ENCODE measurements at regions not wholly inside any gene's neighbourhood (a gene's known extent, or its start where the extent isn't known, plus 50 kb on each side); places are given as distances from the start of the nearest gene placed in this dataset.

DNA sequence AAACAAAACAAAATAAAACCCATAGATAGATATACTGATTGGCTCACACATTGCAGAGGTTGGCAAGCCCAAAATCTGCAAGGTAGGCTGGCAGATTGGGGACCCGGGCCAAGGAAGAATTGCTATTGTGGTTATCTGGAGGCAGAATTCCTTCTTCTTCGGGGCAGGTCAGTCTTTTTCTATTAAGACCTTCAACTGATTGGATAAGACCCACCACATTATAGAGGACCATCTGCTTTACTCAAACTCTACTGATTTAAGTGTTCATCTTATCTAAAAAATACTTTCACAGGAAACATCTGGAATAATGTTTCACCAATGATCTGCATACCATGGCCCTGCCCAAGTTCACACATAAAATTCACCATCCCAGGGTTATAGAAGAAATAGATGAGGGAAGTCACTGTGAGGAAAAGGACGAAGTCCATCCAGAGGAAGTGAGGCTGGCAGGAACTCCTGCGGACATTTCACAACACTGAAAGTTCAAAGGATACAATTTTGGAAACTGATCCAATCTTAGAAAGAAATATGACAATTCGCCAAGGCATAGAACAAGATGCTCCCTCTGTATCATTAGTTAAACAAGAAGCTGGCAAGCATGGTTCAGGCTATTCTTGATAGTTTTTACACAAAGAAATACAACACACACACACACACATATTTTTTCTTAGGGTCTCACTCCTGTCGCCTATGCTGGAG, 127.6 kb upstream of the MED13L start:
- DNase-seq: no peak

DNA sequence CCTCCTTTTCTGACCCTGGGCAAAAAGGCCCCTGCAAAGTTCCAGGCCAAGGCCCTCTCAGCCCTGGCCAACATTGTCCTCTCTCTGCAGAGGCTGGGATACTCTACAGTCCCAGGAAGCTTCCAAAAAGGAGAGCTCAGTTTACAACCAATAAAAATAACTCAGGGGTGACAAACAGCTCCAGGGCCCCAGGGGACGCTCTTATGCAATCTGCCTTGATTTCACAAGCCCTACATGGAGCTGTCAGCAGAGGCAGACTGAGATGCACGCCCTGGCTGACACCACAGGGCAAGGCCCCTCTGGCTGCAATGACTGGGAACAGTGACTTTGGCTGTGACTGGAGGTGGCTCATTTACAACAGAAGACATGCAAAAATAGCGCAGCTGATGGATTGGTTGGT, 129.0 kb upstream of the MED13L start:
- DNase-seq: no peak

DNA sequence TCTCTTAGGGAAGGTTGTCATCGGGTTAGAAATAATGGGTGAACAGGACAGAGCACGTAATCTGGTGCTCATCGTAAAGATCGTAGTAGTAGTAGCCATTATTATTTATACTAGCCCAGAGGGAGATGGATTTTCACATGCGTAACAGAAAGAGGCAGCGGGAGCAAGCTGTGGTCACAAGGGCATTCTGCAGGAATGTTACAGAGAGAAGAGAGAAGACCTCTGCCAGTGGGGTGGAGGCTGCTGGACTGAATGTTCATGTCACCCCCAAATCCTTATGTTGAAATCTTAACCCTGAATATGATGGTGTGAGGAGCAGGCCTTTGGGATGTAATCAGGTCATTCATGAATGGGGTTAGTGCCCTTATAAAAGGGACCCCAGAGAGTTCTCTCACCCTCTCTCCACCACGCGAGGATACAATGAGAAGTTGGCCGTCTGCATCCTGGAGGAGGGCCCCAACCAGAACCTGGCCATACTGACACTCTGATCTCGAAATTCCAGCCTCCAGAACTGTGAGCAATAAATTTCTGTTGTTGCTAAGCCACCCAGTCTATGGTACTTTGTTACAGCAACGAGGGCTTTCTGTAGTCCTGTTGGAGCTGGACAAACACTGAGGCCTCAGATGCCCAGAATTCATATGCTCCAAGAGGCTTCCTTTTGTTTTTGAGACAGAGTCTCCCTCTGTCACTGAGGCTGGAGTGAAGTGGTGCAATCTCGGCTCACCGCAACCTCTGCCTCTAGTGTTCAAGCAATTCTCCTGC, 131.2 kb upstream of the MED13L start:
- no peak for DNase-seq

- DNase-seq: no peak
Observed at GRCh38 chr12:116411977-116412376, 134.5 kb upstream of the MED13L start.

- DNase-seq: no peak
Observed at GRCh38 chr12:116414891-116415290, 137.4 kb upstream of the MED13L start.

- DNase-seq: no peak
Observed at GRCh38 chr12:116415408-116416108, 138.1 kb upstream of the MED13L start.

- DNase-seq: no peak
Observed at GRCh38 chr12:116416166-116416565, 138.7 kb upstream of the MED13L start.

DNA sequence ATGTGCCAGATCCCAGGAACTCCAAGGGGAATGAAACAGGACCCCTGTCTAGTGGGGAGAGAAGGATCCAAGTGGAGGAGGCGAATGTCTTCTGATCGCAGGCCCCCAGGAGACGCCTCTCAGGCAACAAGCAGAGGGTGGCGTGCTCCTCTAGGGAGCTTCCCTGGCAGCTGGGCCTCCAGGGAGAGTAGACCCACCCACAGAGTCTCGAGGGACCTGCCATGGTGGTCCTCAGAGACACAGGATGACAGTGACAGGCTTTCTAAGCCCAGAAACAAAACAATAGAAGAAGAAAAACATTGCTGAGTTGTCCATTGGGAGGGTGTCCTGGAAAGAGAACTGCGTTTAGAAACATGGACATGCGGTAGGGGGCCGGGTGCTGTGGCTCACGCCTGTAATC, 140.6 kb upstream of the MAP1LC3B2 start:
- DNase-seq: no peak

DNA sequence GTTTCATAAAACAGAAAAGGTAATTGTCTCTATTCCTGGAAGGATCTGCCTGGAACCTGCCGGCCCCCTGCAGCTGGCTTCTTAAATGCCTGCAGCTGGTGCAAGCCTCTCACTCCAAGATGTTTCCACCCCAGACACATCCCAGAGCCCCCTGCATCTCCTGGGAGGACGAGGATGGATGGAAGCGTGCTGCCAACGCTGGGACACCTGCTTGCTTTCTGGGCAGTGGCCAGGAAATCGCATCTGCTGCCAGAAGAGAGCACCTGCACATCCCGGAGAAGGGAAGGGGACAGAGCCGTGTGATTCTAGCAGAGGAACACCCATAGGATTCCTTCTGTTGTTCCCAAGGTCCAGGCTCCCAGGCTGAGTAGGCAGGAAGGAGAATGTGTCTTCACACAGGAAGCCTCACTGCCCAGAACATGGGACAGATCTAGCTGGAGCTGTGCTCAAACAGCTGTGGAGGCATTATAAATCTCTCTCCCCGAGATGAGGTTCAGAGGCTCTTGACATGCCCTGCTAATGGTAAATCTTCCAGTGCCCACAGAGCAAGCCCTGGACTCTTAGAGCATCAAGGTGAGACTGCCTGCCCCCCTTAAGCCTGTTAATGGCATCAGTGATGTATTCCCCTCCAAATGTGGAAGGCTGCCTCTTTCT, 138.8 kb upstream of the MAP1LC3B2 start:
- no peak for DNase-seq

GRCh38 chr12:116421785-116422538, 137.2 kb upstream of the MAP1LC3B2 start:
- no peak for DNase-seq

DNA sequence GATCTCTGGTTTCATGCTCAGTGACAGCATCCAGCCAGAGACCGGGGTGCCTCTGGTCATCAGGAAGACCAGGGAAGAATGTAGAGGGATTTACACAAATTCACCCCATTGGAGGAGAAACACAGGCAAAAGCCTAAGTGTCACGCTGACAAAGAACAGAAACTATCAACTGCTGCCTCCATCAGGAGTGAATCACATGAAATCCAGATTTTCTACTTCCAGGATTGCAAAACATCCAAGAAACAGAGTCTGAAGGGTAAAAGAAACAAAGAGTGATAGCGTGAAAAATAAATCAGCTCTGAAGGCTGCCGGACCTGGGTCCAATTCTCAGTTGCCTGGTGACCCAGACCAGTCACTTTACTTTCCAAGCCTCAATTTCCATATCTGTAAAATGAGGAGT, 136.1 kb upstream of the MAP1LC3B2 start:
- DNase-seq: no peak

DNA sequence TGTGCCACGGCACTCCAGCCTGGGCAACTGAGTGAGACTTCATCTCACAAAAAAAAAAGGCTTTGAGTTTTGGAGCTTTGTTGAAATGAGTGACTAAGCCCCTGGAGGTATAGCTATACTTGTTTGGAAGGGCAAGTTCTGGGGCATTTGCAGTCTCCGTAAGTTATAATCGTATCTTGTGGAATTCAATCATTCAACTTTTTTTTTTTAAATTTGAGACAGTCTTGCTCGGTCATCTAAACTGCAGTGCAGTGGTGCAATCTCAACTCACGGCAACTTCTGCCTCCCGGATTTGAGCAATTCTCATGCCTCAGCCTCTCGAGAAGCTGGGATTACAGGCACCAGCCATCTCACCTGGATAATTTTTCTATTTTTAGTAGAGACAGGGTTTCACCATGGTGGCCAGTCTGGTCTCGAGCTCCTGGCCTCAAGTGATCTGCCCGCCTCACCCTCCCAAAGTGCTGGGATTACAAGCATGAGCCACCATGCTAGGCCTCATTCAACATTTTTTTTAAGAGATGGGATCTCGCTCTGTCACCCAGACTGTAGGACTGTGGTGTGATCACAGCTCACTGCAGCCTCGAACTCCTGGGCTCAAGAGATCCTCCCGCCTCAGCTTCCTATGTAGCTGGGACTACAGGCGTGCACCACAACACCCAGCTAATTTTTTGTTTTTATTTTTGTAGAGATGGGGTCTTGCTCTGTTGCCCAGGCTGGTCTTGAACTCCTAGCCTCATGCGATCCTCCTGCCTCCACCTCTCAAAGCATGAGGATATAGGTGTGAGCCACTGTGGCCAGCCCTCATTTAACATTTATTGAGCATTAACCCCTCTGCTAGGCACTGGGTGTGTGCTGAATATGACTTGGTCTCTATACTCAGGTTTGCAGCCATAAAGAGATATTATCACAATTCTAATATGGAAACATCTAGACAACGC, 133.7 kb upstream of the MAP1LC3B2 start:
- no peak for DNase-seq

DNA sequence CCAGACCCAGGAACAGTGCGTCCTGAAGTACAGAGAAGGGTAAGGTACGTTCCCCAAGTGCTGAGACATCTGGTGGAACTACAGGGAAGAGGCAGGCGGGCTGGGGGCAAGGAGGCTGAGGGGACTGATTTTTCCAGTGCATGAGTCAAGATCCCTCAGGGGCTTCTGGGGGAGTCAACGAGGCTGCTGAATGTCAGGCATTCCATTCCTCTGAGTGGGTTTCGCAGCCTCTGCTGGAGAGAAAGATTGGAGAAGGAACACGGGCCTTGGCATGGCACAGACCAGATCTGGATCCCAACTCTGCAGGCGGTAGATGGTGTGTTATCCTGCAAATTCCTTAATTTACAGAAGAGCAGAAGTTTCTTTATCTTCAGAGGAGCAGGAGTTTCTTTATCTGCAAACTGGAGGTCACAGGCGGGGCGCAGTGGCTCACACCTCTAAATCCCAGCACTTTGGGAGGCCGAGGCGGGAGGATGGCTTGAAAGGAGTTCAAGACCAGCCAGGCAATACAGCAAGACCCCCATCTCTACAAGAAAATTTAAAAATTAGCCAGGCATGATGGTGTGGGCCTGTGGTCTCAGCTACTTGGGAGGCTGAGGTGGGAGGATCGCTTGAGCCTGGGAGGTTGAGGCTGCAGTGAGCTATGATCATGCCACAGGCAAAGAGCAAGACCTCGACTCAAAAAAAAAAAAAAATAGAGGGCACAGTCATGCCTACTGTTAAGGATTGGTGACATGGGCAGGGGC, 132.6 kb upstream of the MAP1LC3B2 start:
- no peak for DNase-seq

GRCh38 chr12:116427200-116427930, 131.8 kb upstream of the MAP1LC3B2 start:
- DNase-seq: no peak

- DNase-seq: no peak
Observed at GRCh38 chr12:116429826-116430360, 129.3 kb upstream of the MAP1LC3B2 start.

- DNase-seq: no peak
Observed at GRCh38 chr12:116430911-116431565, 128.1 kb upstream of the MAP1LC3B2 start.

DNA sequence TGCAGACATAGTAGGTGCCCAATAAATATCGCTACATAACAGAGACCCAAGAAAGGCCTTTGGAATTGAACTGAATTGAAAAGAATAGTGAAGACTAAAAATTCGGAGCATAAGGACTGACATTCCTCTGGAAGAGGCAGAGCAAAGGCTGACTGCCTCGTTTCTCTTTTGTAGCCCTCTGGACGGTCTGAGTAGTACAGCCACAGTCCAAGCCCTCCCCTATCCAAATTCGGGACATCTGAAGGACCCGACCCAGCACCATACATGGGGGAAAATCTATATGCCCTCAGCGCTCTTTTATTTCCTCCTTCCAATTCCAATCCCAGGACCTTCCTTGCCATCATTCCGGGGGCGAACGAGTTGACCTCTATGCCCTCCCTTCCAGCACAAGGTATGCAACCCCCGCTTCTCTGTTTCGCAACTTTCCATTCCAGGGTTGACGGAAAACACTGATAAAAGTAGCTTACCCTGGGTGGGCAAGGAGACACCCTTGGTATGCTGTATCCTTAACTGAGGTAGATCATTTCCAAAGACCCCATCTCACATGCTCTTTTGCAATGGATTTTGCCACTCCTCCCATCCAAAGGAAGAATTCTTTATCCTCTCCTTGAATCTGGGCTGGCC, 127.4 kb upstream of the MAP1LC3B2 start:
- DNase-seq: no peak

DNA sequence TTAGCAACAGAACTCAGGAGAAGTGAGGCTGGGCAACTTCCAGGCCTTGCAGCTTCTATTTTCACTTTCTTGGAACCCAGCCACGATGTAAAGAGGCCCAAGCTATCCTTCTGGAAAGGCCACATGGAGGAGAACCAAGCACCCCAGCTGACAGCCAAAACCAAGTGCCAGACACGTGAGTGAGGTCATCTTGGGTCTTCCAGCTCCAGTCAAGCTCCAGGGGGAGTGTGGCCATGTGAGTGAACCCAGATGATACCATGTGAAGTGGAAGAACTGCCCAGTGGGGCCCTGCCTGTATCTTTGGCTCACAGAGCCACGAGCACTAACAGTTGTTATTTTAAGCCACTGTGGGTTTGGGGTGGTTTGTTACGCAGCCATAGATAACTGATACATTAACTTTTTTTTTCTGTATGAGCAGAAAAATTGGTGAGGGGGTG, 126.8 kb upstream of the MAP1LC3B2 start:
- no peak for DNase-seq

DNA sequence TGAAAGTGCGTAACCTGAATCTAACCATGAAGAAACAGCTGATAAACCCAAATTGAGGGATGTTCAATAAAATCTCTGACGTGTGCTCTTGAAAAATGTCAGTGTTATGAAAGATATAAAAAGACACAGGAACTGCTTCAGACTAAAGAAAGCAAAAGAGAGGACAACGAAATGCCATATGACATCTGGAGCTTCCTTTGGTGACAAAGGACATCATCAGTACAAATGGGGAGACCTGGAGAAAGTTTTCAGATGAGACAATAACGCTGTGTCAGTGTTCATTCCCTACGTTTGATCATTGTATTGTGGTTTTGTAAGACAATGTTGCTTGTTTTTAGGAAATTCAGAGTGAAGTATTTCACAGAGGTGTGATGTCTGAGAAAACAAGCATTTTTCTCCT, 125.9 kb upstream of the MAP1LC3B2 start:
- DNase-seq: no peak
